ENCODE measurements at regions not wholly inside any gene's neighbourhood (a gene's known extent, or its start where the extent isn't known, plus 50 kb on each side); places are given as distances from the start of the nearest gene placed in this dataset.

- intact Hi-C loops (cut with micrococcal nuclease), result no loop called here
Measured at GRCh38 chr7:3120513-3120912, 76.8 kb upstream of the CARD11 start.

More at GRCh38 chr7:3120513-3120912, 76.8 kb upstream of the CARD11 start:
- no peak overlapping the region for H3K4ac ChIP-seq (ENCODE audit: low read depth, low read length)
- in situ Hi-C loops (cut with MboI; ENCODE audit: low sequenced_read_pairs), result no loop called here
- no peak overlapping the region for H2BK20ac ChIP-seq (ENCODE audit: low read depth, low read length)
- H3K14ac ChIP-seq (replicated peaks; ENCODE audit: low read depth, low read length), result no peak overlapping the region
- no peak overlapping the region for H3K56ac ChIP-seq (ENCODE audit: extremely low read depth, insufficient read depth, low read length)
- no peaks in the 10 kb centered on the region for H3K4me1 ChIP-seq (ENCODE audit: control insufficient read depth, insufficient read depth, low read length)
- POLR2A ChIA-PET (ENCODE audit: unreplicated experiment), result no interaction called here
- H3K27me3 ChIP-seq (ENCODE audit: control insufficient read depth, insufficient read depth, low read length), result no peaks in the 10 kb centered on the region; the same call in 1 of the 2 replicates
- H3K9me1 ChIP-seq (ENCODE audit: insufficient read depth, low read length), result no peaks in the 10 kb centered on the region
- H3K27ac ChIP-seq (ENCODE audit: insufficient read depth, low read length), result no peak overlapping the region
- H4K91ac ChIP-seq (ENCODE audit: insufficient read depth, low read depth, low read length), result no peak overlapping the region
- no CpG with 5 or more reads among the region's 3 CpGs for WGBS, 2 experiments (ENCODE audit: extremely low coverage in 2 of 2, insufficient read length in 1 of 2)
- no peak overlapping the region for H3K23ac ChIP-seq (ENCODE audit: low read depth, low read length)
- H3K4me2 ChIP-seq (ENCODE audit: low read depth, low read length), result no peak overlapping the region
- ATAC-seq (ENCODE audit: low read depth) (no peak), DNase-seq (no peak)
- H3K36me3 ChIP-seq (ENCODE audit: control insufficient read depth, insufficient read depth, low read length), result no peaks in the 10 kb centered on the region
- dilution Hi-C loops (cut with HindIII; ENCODE audit: low sequenced_read_pairs, unreplicated experiment), result no loop called here
- H3K9ac ChIP-seq (ENCODE audit: low read depth, low read length), result no peak overlapping the region
- H2BK15ac ChIP-seq (ENCODE audit: low read depth, low read length), result no peak overlapping the region
- H2AFZ ChIP-seq (replicated peaks; ENCODE audit: low read length, poor library complexity), result no peak overlapping the region
- no peak overlapping the region for H3K18ac ChIP-seq (ENCODE audit: low read depth, low read length)
- no peak overlapping the region for H2BK120ac ChIP-seq (ENCODE audit: low read depth, low read length)
- no peak overlapping the region for H3K4me3 ChIP-seq (ENCODE audit: insufficient read depth, low read depth, low read length)
- H2AK5ac ChIP-seq (ENCODE audit: low read depth, low read length), result no peak overlapping the region
- no peak for TF ChIP-seq RFX5 (IDR thresholded peaks at IDR 0.05; ENCODE audit: low read depth, low read length)
- TF ChIP-seq BHLHE40 (IDR thresholded peaks at IDR 0.05; ENCODE audit: low read depth, low read length), result no peak
- no peak for TF ChIP-seq MAFK (IDR thresholded peaks at IDR 0.05; ENCODE audit: low read depth, low read length)
- TF ChIP-seq MXI1 (IDR thresholded peaks at IDR 0.05; ENCODE audit: borderline replicate concordance, low read depth, low read length), result no peak
- no peak for TF ChIP-seq MAZ (IDR thresholded peaks at IDR 0.05; ENCODE audit: borderline replicate concordance, low read depth, low read length)
- no peak for TF ChIP-seq RAD21 (IDR thresholded peaks at IDR 0.05; ENCODE audit: low read length)
- no peak for TF ChIP-seq CEBPB (IDR thresholded peaks at IDR 0.05; ENCODE audit: low read depth, low read length)
- no peak for TF ChIP-seq RCOR1 (IDR thresholded peaks at IDR 0.05; ENCODE audit: insufficient replicate concordance, low read length)
- no peak for TF ChIP-seq SMC3 (IDR thresholded peaks at IDR 0.05; ENCODE audit: low read depth, low read length)
- no peak for TF ChIP-seq POLR2A (IDR thresholded peaks at IDR 0.05; ENCODE audit: low read depth, low read length)
- no peaks in the 10 kb centered on the region for H3K79me1 ChIP-seq (ENCODE audit: low read depth in 1 of 2, low read length in 2 of 2)
- H4K20me1 ChIP-seq (ENCODE audit: insufficient read depth, low read length), result no peaks in the 10 kb centered on the region
- no TSS peak for BruUV-seq (replicated peaks)
- H2BK5ac ChIP-seq (ENCODE audit: low read depth, low read length, poor library complexity, severe bottlenecking), result no peak overlapping the region
- H4K8ac ChIP-seq (ENCODE audit: low read depth in 2 of 2, low read length in 2 of 2), result no peak overlapping the region
- no peak overlapping the region for H2AK9ac ChIP-seq (replicated peaks; ENCODE audit: low read depth, low read length, poor library complexity)
- no peak overlapping the region for H4K5ac ChIP-seq (ENCODE audit: low read depth, low read length)
- peaks cover 4% of the 10 kb centered on the region; the same call in 1 of the 2 replicates for H3K9me3 ChIP-seq (ENCODE audit: control insufficient read depth, insufficient read depth, low read length)
- CTCF ChIA-PET, result no interaction called here
